NOMO-1 treated with DMSO at 0.1 percent for 48 hours (cell line): ENCODE measurements at regions not wholly inside any gene's neighbourhood (a gene's known extent, or its start where the extent isn't known, plus 50 kb on each side); places are given as distances from the start of the nearest gene placed in this dataset.

ENCODE experiments used
- DNase-seq: peaks from one replicate; lab custom pipeline; 2025; ENCODE audit not compliant: unreplicated experiment; lab: John Stamatoyannopoulos, UW

GRCh38 chr12:24480766-24481449 lies 468.0 kb downstream of the BCAT1 start:
- DNase-seq: no peak

- no peak for DNase-seq
Observed at GRCh38 chr12:24479131-24479530, 469.8 kb downstream of the BCAT1 start.

- no peak for DNase-seq
Observed at GRCh38 chr12:24478254-24478653, 470.6 kb downstream of the BCAT1 start.

GRCh38 chr12:24476310-24476709 lies 472.6 kb downstream of the BCAT1 start:
- DNase-seq: no peak

- no peak for DNase-seq
Observed at GRCh38 chr12:24475337-24475736, 473.6 kb downstream of the BCAT1 start.

DNA sequence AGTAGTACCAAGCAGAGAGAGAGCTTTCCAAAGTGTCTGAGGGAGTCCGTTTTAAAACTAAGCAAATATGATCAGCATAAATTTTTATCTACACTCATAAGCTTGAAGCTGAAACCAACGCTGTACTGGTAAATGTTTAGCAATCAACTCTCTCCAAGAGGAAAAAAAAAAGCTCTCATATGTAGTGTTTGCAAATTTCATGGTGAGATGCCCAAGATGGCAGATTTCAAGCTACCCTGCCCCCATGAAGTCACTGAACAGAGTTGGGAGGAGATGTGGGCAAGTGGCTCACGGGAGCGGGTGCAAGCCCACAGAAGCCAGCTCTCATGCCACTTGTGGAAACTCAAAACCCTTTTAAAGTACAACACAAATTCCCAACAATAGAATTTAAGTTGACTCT lies 475.8 kb downstream of the BCAT1 start:
- no peak for DNase-seq

- peak; percentile 97 for DNase-seq
Observed at GRCh38 chr12:24470050-24470449, 478.9 kb downstream of the BCAT1 start.

DNA sequence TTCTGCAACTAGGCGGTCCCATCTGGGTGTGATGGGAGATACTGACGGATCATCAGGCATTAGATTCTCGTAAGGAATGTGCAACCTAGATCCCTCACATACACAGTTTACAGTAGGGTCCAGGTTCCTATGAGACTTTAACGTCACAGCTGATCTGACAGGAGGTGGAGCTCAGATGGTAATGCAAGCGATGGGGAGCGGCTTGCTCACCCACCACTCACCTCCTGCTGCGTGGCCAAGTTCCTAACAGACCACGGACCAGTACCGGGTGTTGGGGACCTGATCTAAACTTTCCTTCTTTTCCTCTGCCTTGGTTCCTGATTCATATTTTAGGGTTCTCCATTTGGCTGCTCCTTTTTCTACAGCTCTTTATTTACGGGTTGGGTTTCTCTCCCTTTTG lies 479.8 kb downstream of the BCAT1 start:
- DNase-seq: no peak

DNA sequence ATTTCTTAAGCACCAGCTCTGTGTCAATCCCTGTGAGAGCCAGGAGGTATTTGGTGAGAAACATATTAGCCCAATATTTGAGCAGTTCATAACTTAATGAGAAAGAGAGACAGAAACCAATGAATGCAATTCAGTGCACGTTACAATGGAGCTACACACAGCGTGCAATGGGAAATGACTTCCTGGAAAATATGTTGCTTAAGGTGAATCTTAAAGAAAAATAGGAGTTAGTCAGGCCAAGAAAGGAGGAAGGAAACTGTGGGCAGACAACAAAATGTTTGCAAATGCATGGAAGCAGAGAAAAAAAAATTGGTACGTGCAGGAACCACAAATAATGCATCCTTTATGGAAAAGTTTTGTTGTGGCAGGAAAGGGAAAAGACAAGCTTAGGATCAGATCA lies 481.7 kb downstream of the BCAT1 start:
- DNase-seq: peak; percentile 78

- DNase-seq: no peak
Observed at GRCh38 chr12:24463375-24463774, 485.5 kb downstream of the BCAT1 start.

DNA sequence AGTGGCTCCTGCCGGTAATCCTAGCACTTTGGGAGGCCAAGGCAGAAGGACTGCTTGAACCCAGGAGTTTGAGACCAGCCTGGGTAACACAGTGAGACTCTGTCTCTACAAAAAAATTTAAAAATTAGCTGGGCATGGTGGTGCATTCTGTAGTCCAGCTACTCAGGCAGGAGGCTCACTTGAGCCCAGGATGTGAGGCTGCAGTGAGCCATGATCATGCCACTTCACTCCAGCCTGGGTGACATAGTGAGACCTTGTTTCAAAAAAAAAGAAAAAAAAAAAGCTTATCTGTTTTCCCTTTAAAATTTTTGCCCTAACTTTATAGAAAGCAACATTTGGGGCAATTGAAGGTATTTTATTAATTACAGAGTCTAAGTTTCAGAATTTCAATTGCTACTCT lies 486.0 kb downstream of the BCAT1 start:
- DNase-seq: no peak

DNA sequence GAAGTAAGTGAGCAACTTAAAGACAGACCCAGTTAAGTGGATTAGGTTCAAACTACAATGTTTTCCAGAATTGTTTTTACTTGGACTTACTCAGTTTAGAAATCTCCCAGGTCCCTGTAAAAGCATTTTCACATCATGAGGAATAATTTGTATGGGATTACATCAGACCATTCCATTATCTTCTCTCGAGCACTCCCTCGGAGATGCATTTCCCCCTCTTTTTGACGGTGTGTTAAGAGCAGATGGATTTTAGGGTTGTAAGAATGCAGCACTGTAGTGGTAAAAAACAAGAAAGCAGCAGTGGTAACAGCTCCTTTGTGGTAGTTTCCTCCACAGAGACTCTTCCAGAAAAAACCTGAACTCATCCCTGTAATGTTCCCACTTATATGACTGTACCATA lies 488.4 kb downstream of the BCAT1 start:
- no peak for DNase-seq

DNA sequence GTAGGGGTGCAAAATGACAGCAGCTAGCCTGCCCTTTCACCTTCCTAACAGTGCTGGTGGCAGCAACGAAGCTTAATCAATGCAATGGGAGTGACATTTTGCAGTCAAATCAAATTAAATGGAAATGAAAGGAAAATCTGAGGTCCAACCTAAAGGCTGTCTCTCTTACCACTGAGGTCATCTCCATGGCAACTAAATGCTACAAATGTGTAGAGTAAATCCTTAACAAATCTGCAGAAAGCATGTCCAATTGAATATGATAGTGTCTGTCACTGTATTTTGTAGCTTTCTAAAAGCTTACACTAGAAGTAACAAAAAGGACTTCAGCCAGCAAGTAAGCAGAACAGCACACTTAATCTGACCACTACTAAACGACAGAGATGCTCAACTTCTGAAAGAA lies 488.8 kb downstream of the BCAT1 start:
- no peak for DNase-seq

DNA sequence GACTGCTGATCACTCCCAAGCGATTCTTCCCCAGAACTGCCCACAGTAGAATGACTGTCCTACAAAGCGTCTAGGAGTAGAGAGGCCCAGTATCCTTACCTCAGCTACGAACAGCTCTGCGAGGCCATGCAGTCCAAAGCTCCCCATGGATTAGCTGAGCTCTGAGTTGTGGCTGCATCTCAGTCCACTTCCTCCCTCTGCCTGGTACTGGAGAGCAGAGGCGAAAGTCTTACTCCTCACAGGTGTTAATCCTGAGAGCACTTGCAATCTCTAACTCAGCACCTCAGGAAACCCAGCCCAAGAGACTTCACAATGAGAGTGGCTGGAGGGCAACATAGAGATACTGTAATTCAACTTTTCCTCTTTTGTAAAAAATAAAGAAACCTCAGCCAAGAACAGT lies 493.1 kb downstream of the BCAT1 start:
- DNase-seq: no peak

- DNase-seq: no peak
Observed at GRCh38 chr12:24447678-24448077, 498.2 kb upstream of the SOX5 start.

- DNase-seq: no peak
Observed at GRCh38 chr12:24446287-24446686, 496.8 kb upstream of the SOX5 start.

DNA sequence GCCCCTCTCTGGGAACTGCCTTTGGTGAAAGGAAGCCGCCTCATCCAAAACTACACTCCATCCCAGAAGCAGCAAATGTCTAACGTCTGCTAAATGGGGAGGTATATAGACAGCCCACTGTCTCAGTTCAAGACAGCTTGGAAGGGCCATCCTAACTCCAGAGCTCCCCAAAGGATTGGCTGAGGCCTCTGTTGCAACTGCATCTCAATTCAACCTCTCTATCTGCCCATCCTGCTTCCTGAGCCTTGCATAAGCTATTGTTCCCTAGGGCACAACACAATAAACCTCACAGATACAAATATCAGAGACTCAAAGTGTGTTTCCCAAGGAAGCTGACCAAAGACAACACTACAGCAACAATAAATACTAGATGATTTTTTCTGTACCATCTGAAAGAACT lies 495.2 kb upstream of the SOX5 start:
- no peak for DNase-seq

DNA sequence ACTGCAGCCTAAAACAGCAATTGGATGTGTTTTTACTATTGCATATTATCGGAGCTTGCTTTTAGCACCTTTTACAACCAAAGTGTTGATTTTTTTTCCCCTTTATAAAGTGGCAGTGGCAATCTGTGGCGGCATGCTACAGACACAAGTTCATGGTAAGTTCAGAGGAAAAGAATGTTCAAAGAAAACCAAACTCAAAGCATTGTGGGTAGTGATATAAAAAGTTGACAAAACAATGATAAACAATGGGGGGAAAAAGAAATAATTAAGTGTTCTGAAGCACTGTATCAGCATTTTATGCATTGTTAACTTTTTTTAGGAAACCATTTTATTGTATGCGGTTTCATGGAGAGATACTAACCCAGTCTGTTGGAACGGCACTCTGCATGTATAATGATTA lies 492.0 kb upstream of the SOX5 start:
- no peak for DNase-seq

GRCh38 chr12:24436667-24437066 lies 487.2 kb upstream of the SOX5 start:
- DNase-seq: no peak

DNA sequence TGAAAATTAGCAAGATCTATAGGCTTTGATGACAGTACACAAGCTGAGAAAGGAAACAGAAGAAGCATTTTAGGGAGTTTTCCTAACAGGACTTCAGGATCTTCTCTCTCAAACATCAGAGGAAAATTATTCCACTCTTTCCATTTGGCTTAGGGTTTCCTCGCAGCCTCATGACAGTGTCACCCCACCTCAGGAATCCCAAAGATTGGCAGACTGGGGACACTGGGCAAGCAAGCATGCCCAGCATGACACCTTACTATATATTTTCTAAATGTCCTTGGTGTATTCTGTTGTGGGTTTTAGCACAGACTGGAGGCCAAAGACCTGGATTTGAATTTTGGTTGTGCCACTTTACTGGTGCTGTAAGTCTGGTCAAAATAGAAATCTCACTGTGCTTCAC lies 482.4 kb upstream of the SOX5 start:
- no peak for DNase-seq

GRCh38 chr12:24427776-24428175 lies 478.3 kb upstream of the SOX5 start:
- no peak for DNase-seq

- no peak for DNase-seq
Observed at GRCh38 chr12:24425601-24425970, 476.1 kb upstream of the SOX5 start.

DNA sequence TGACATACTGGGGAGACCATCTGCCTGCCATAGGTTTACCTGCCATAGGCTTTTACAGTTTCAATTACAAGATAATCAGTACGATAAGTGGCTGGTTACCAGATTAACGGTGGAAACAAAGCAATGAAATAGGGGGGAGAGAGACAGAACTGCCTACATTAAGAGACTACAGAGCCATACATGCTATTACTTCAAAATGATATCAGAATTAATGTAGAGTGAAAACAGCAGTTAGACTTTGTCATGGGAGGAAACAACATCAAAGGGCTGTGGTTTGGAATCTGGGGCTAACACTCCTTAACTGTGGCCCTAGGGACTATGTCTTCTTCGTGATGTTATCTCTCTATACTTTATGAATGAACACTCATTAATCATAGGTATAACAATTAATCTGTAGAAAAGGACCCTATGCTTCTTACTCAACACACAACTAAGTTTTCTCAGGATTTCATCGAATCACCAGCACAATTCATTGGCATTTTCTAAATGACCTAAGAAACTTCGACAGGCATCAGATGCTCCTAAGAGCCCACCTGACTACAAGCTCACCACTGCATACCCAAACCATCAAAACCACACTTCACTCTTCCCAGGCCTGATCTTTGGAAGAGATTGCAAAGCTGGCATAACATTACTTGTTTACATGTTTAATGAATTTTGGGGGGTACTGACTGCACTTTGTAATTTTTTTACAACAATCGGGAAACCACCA lies 475.6 kb upstream of the SOX5 start:
- DNase-seq: no peak
